Lung (tissue), 12 donors: ENCODE measurements at regions not wholly inside any gene's neighbourhood (a gene's known extent, or its start where the extent isn't known, plus 50 kb on each side); places are given as distances from the start of the nearest gene placed in this dataset. TPM values are rescaled to one million over a fixed set of nuclear protein-coding genes. Genes with fewer than 3 reads are reported as not detected.

Experiments used
- ATAC-seq: fragments of 200-7000 bp; cut with Tn5 transposase; one replicate; pipeline ENCODE4 v1.9.1; 2020; ENCODE audit warnings: moderate number of reproducible peaks; ENCODE audit not compliant: insufficient read depth, low FRiP score
- DNase-seq, 3 donors: peaks; one replicate each; pipeline ENCODE4 v3.0.0-alpha.2; 2013 to 2017
- H3K27ac ChIP-seq, 2 donors: one replicate each; pipeline ENCODE4 v1.5.1; 2013; ENCODE audit warnings: mild to moderate bottlenecking in 2 of 2, moderate library complexity in 2 of 2, control low read depth in 1 of 2, inconsistent platforms in 1 of 2, low read depth in 1 of 2, low read length in 1 of 2
- H3K27me3 ChIP-seq, 3 donors: one replicate each; pipeline ENCODE4 v1.5.1; 2013; ENCODE audit warnings: low read length in 2 of 3; ENCODE audit not compliant: control insufficient read depth in 3 of 3, insufficient read depth in 3 of 3
- H3K36me3 ChIP-seq, 4 donors: one replicate each; pipeline ENCODE4 v1.5.1; 2013; ENCODE audit warnings: low read length in 4 of 4, mild to moderate bottlenecking in 1 of 4, moderate library complexity in 1 of 4; ENCODE audit not compliant: control insufficient read depth in 4 of 4, insufficient read depth in 4 of 4
- H3K4me1 ChIP-seq, 5 donors: one replicate each; pipeline ENCODE4 v1.5.1; 2013; ENCODE audit warnings: low read length in 5 of 5, mild to moderate bottlenecking in 2 of 5, moderate library complexity in 1 of 5; ENCODE audit not compliant: control insufficient read depth in 5 of 5, insufficient read depth in 5 of 5
- H3K4me3 ChIP-seq: one replicate; pipeline ENCODE4 v1.5.1; 2013; ENCODE audit warnings: mild to moderate bottlenecking, control low read depth, moderate library complexity
- H3K9ac ChIP-seq, 2 donors: one replicate each; pipeline ENCODE4 v1.5.1; 2013; ENCODE audit warnings: low read length in 2 of 2, control low read depth in 1 of 2; ENCODE audit not compliant: insufficient read depth in 1 of 2
- H3K9me3 ChIP-seq, 4 donors: one replicate each; pipeline ENCODE4 v1.5.1; 2013; ENCODE audit warnings: low read length in 3 of 4, mild to moderate bottlenecking in 1 of 4, moderate library complexity in 1 of 4; ENCODE audit not compliant: control insufficient read depth in 4 of 4, insufficient read depth in 3 of 4
- WGBS, 2 donors: extraction: QIAGEN DNeasy Blood & Tissue Kit; methylation state at CpG; one replicate each; pipeline ENCODE4 v1.1.7; 2013; 5-methylcytosine and 5-hydroxymethylcytosine counted together
- small RNA-seq: library from RNA; depleted of rRNA; stranded (forward); fragments of <200 nt; gene quantifications from one replicate; pipeline ENCODE3, GENCODE V24; 2014; ENCODE audit warnings: low replicate concordance
- TF ChIP-seq, protein P1 (sequence below): IDR thresholded peaks from 2 replicates; pipeline ENCODE4 v1.5.1; 2012; ENCODE audit warnings: mild to moderate bottlenecking; ENCODE audit errors: control extremely low read depth, extremely low read depth
- donor health status: control.
- donor health status: control.
- donor health status: Bipolar disorder and iron deficiency.
- donor health status: healthy.
- donor health status: DM: yes; HTN: yes; CAD: no.

- no peak overlapping the region for H3K9ac ChIP-seq
- no peak overlapping the region for H3K27ac ChIP-seq
- no peaks in the 10 kb centered on the region for H3K9me3 ChIP-seq
- ATAC-seq (no peak), DNase-seq (no peak)
- H3K4me1 ChIP-seq = peaks cover 0 to 7% (median 0%) of the 10 kb centered on the region in 5 donors
- WGBS, 2 donors = 88 to 95% methylated on average over 3 to 4 of the region's 4 CpGs
- H3K4me3 ChIP-seq = no peak overlapping the region
- H3K36me3 ChIP-seq = peaks cover 0 to 50% (median 18%) of the 10 kb centered on the region in 4 donors
- no peaks in the 10 kb centered on the region for H3K27me3 ChIP-seq
- TF ChIP-seq, protein P1, sequence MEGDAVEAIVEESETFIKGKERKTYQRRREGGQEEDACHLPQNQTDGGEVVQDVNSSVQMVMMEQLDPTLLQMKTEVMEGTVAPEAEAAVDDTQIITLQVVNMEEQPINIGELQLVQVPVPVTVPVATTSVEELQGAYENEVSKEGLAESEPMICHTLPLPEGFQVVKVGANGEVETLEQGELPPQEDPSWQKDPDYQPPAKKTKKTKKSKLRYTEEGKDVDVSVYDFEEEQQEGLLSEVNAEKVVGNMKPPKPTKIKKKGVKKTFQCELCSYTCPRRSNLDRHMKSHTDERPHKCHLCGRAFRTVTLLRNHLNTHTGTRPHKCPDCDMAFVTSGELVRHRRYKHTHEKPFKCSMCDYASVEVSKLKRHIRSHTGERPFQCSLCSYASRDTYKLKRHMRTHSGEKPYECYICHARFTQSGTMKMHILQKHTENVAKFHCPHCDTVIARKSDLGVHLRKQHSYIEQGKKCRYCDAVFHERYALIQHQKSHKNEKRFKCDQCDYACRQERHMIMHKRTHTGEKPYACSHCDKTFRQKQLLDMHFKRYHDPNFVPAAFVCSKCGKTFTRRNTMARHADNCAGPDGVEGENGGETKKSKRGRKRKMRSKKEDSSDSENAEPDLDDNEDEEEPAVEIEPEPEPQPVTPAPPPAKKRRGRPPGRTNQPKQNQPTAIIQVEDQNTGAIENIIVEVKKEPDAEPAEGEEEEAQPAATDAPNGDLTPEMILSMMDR = no peak
Measured at GRCh38 chr1:206420471-206420870, 49.8 kb upstream of the IKBKE start.

Small RNAs in the stretch of these regions (small RNA-seq; reads per million reads assigned to genes)
- gene AC244023.1 = not detected
